OCI-LY3 (cell line): ENCODE measurements at regions not wholly inside any gene's neighbourhood (a gene's known extent, or its start where the extent isn't known, plus 50 kb on each side); places are given as distances from the start of the nearest gene placed in this dataset.

Experiments
- H2AFZ ChIP-seq: fragments of 200-600, 300-600 bp; shearing (Covaris generic); 2 replicates; pipeline ENCODE4 v1.6.0; 2014; ENCODE audit warnings: antibody characterized with exemption, low read depth, low read length
- H3K27ac ChIP-seq: fragments of 200-600, 300-600 bp; sonication (generic); 2 replicates; pipeline ENCODE4 v1.5.1; 2014; ENCODE audit warnings: mild to moderate bottlenecking, low read length, moderate library complexity, mixed read lengths
- H3K27me3 ChIP-seq: fragments of 200-600, 300-600 bp; sonication (generic); 2 replicates; pipeline ENCODE4 v1.6.1; 2014; ENCODE audit warnings: low read depth, low read length, mixed read lengths
- H3K36me3 ChIP-seq: fragments of 200-600, 300-600 bp; sonication (generic); replicated peaks from 2 replicates; pipeline ENCODE3; 2014; ENCODE audit warnings: low read depth, low read length, mixed read lengths
- H3K4me1 ChIP-seq: fragments of 300-600, 200-600 bp; sonication (generic); 2 replicates; pipeline ENCODE4 v1.6.1; 2014; ENCODE audit warnings: low read length, mixed read lengths
- H3K4me2 ChIP-seq: fragments of 200-600, 300-600 bp; sonication (generic); 2 replicates; pipeline ENCODE4 v1.6.1; 2014; ENCODE audit warnings: low read length, mixed read lengths
- H3K4me3 ChIP-seq: fragments of 300-600, 200-600 bp; sonication (generic); 2 replicates; pipeline ENCODE4 v1.5.1; 2014; ENCODE audit warnings: antibody characterized with exemption, mild to moderate bottlenecking, low read length, moderate library complexity
- H3K79me2 ChIP-seq: fragments of 300-600, 200-600 bp; shearing (Covaris generic); 2 replicates; pipeline ENCODE4 v1.6.1; 2014; ENCODE audit warnings: mild to moderate bottlenecking, low read length, mixed read lengths
- H3K9ac ChIP-seq: fragments of 300-600, 200-600 bp; shearing (Covaris generic); 2 replicates; pipeline ENCODE4 v1.6.0; 2014; ENCODE audit warnings: mild to moderate bottlenecking, low read length, moderate library complexity
- H3K9me3 ChIP-seq: fragments of 200-600, 300-600 bp; shearing (Covaris generic); 2 replicates; pipeline ENCODE4 v1.6.1; 2014; ENCODE audit warnings: low read length, mixed read lengths; ENCODE audit not compliant: insufficient read depth
- H4K20me1 ChIP-seq: fragments of 200-600, 300-600 bp; sonication (generic); 2 replicates; pipeline ENCODE4 v1.6.1; 2016; ENCODE audit warnings: low read length, mixed read lengths; ENCODE audit not compliant: insufficient read depth
- CTCF ChIP-seq: fragments of 200-600, 300-600 bp; sonication (generic); IDR thresholded peaks from 2 replicates; pipeline ENCODE4 v1.5.1; 2014; ENCODE audit warnings: antibody characterized with exemption, low read length, low read depth
- EZH2phosphoT487 ChIP-seq: fragments of 200-600 bp; shearing (Covaris generic); IDR thresholded peaks from 2 replicates; pipeline ENCODE4 v1.6.1; 2018; ENCODE audit warnings: antibody characterized with exemption, mixed run types, low read depth

DNA sequence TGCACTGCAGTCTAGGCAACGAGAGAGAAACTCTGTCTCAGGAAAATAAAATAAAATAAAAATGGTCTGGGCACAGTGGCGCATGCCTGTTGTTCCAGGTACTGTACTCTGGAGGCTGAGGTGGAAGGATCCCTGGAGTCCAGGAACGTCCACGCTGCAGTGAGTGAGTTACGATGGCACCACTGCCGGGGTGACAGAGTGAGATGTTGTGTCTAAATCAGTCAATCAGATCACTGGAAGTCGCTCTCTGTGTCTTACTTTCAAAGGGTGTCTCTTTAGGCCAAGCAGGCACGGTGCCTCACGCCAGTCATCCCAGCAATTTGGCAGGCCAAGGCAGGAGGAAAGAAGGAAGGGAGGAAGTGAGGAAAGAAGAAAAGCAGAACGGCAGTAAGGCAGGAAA is 112.2 kb upstream of the ANKRD30BL start:
- H3K4me3 ChIP-seq, result no peak overlapping the region
- H3K27ac ChIP-seq, result no peak overlapping the region
- no peak overlapping the region for H3K9ac ChIP-seq

DNA sequence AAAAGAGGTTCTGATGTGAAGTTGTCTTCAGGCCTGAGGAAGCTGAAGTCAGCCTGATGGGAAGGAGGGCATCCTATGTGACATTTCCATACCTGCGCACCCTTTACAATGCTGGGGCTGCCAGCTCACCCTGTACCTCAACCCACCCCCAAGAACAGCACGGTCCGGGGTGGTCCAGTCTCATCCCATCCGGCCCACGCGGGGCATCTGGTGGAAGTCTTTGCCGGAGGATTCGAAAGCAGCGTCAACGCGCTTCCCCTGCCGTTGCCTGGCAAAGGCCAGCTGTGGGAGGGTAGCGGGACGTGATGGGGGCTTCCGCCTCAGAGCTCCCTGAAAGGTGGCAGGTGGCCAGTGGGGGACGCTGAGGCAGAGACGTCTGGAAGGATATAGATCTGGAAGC is 113.6 kb upstream of the ANKRD30BL start:
- Histone ChIP-seq H3K9ac (no peak overlapping the region), H3K4me1 (no peaks in the 10 kb centered on the region), H3K27ac (no peak overlapping the region), H2AFZ (no peak overlapping the region), H3K4me2 (no peak overlapping the region), H3K27me3 (no peaks in the 10 kb centered on the region), H3K79me2 (no peaks in the 10 kb centered on the region), H4K20me1 (no peaks in the 10 kb centered on the region), H3K9me3 (no peaks in the 10 kb centered on the region), H3K36me3 (no peaks in the 10 kb centered on the region), H3K4me3 (no peak overlapping the region)
- TF ChIP-seq CTCF (no peak), EZH2phosphoT487 (no peak)

More for the DNA sequence above, 112.2 kb upstream of the ANKRD30BL start:
- no peaks in the 10 kb centered on the region for H3K36me3 ChIP-seq
- H3K27me3 ChIP-seq, result peaks cover 6% of the 10 kb centered on the region; the same call in 1 of the 2 replicates
- TF ChIP-seq EZH2phosphoT487 (no peak), CTCF (no peak)
- no peaks in the 10 kb centered on the region for H3K79me2 ChIP-seq
- H3K4me1 ChIP-seq, result peaks cover 4% of the 10 kb centered on the region
- H4K20me1 ChIP-seq, result no peaks in the 10 kb centered on the region
- no peak overlapping the region for H3K4me2 ChIP-seq
- H3K9me3 ChIP-seq, result no peaks in the 10 kb centered on the region
- H2AFZ ChIP-seq, result no peak overlapping the region

GRCh38 chr2:132276571-132276981 is 114.8 kb upstream of the ANKRD30BL start:
- no peaks in the 10 kb centered on the region for H4K20me1 ChIP-seq
- H3K9me3 ChIP-seq, result no peaks in the 10 kb centered on the region
- no peaks in the 10 kb centered on the region for H3K79me2 ChIP-seq
- H3K4me2 ChIP-seq, result no peak overlapping the region
- no peak overlapping the region for H3K4me3 ChIP-seq
- no peaks in the 10 kb centered on the region for H3K4me1 ChIP-seq
- H3K9ac ChIP-seq, result no peak overlapping the region
- TF ChIP-seq EZH2phosphoT487 (no peak), CTCF (no peak)
- no peak overlapping the region for H2AFZ ChIP-seq
- no peaks in the 10 kb centered on the region for H3K27me3 ChIP-seq
- H3K27ac ChIP-seq, result no peak overlapping the region
- H3K36me3 ChIP-seq, result no peaks in the 10 kb centered on the region

DNA sequence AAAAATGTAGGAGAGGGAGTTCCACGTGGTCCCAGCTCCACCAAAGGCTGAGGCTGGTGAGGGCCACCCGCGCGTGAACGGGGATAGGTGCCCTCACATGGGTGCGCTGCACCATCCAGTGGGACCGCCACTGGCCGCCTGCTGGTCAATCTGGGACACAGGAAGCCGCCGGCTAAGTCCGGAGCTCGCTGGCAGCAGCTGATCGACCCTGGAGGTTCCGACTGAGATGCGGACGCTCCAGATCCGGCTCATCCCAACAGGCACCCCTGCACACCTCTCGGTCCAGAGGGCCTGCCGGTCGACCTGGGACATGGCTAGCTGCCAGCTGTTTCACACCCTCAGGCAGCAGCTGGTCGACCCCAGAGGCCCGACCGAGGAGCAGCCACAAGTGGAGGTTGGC is 116.5 kb upstream of the ANKRD30BL start:
- H3K79me2 ChIP-seq, result no peaks in the 10 kb centered on the region
- TF ChIP-seq EZH2phosphoT487 (no peak), CTCF (no peak)
- H2AFZ ChIP-seq, result no peak overlapping the region
- H3K27ac ChIP-seq, result no peak overlapping the region
- H3K9ac ChIP-seq, result no peak overlapping the region
- H3K4me2 ChIP-seq, result no peak overlapping the region
- H3K4me1 ChIP-seq, result no peaks in the 10 kb centered on the region
- H4K20me1 ChIP-seq, result no peaks in the 10 kb centered on the region
- no peaks in the 10 kb centered on the region for H3K36me3 ChIP-seq
- no peaks in the 10 kb centered on the region for H3K27me3 ChIP-seq
- H3K9me3 ChIP-seq, result no peaks in the 10 kb centered on the region
- no peak overlapping the region for H3K4me3 ChIP-seq
